Thoracic aorta (tissue), 2 donors: ENCODE measurements at regions not wholly inside any gene's neighbourhood (a gene's known extent, or its start where the extent isn't known, plus 50 kb on each side); places are given as distances from the start of the nearest gene placed in this dataset.

Experiments used
- ATAC-seq: fragments of 150-250 bp; one replicate; pipeline ENCODE4 v1.8.0; 2017; ENCODE audit warnings: low read depth; ENCODE audit not compliant: insufficient number of reproducible peaks, low FRiP score
- DNase-seq: peaks from one replicate; pipeline ENCODE4 v3.0.0-alpha.2; 2020; ENCODE audit warnings: low spot score
- H3K27ac ChIP-seq, 2 donors: fragments of 200-600 bp; sonication (generic); 1 replicate in 1 of 2; 2 replicates in 1 of 2; pipeline ENCODE4 v1.5.1; 2016; ENCODE audit warnings: mild to moderate bottlenecking in 2 of 2, moderate library complexity in 2 of 2
- H3K27me3 ChIP-seq: fragments of 200-600 bp; sonication (generic); replicated peaks from 2 replicates; pipeline ENCODE4 v1.6.0; 2016; ENCODE audit warnings: mild to moderate bottlenecking; ENCODE audit not compliant: insufficient read depth
- H3K36me3 ChIP-seq: fragments of 200-600 bp; sonication (generic); one replicate; pipeline ENCODE4 v1.5.1; 2016
- H3K4me1 ChIP-seq, 2 donors: fragments of 200-600 bp; sonication (generic); 1 replicate in 1 of 2; 2 replicates in 1 of 2; pipeline versions ENCODE4 v1.5.1 to v1.6.0; 2016; ENCODE audit warnings: low read depth in 2 of 2, mild to moderate bottlenecking in 1 of 2; ENCODE audit not compliant: control insufficient read depth in 1 of 2
- H3K4me3 ChIP-seq: fragments of 200-600 bp; sonication (generic); 2 replicates; pipeline ENCODE4 v1.5.1; 2016; ENCODE audit warnings: mild to moderate bottlenecking
- H3K9me3 ChIP-seq: fragments of 200-600 bp; sonication (generic); 2 replicates; pipeline ENCODE4 v1.5.1; 2016
- TF ChIP-seq, protein P1 (sequence below): fragments of 200-600 bp; sonication (generic); IDR thresholded peaks from one replicate; pipeline ENCODE4 v1.5.1; 2019; ENCODE audit warnings: antibody characterized with exemption

DNA sequence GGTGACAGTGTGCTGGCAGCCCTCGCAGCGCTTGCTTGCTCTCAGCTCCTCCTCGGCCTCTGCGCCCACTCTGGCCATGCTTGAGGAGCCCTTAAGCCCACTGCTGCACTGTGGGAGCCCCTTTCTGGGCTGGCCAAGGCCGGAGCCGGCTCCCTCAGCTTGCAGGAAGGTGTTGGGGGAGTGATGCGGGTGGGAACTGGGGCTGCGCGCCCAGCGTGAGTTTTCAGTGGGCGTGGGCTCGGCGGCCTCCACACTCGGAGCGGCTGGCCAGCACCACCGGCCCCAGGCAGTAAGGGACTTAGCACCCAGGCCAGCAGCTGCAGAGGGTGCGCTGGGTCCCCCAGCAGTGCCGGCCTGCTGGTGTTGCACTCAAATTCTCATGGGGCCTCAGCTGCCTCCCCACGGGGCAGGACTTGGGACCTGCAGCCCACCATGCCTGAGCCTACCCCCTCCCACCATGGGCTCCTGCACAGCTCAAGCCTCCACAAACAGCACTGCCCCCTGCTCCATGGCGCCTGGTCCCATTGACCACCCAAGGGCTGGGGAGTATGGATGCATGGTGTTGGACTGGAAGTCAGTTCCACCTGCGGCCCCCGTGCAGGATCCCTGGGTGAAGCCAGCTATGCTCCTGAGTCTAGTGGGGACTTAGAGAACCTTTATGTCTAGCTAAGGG lies 223.1 kb upstream of the PTPRD start:
- DNase-seq, result no peak
- ATAC-seq, result no peak

DNA sequence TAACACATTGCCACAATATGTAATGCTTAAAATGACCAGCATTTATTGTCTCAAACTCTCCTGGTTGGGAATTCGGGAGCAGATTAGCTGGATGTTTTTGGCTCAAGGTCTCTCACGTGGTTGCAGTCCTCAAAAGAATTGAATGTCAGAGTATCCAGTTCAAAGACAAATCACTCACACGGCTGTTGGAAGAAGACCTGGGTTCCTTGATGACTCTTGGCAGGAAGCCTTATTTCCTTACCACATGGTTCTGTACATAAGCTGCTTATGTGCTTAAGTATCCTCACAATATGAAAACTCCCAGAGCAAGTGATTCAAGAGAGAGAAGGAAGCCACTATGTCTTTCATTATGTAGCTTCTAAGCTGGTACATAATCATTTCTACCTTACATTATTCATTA lies 230.3 kb upstream of the PTPRD start:
- H3K27me3 ChIP-seq, result no peaks in the 10 kb centered on the region
- H3K4me3 ChIP-seq, result no peak overlapping the region
- DNase-seq (no peak), ATAC-seq (no peak)
- no peaks in the 10 kb centered on the region for H3K36me3 ChIP-seq
- no peak overlapping the region for H3K27ac ChIP-seq
- TF ChIP-seq, protein P1, sequence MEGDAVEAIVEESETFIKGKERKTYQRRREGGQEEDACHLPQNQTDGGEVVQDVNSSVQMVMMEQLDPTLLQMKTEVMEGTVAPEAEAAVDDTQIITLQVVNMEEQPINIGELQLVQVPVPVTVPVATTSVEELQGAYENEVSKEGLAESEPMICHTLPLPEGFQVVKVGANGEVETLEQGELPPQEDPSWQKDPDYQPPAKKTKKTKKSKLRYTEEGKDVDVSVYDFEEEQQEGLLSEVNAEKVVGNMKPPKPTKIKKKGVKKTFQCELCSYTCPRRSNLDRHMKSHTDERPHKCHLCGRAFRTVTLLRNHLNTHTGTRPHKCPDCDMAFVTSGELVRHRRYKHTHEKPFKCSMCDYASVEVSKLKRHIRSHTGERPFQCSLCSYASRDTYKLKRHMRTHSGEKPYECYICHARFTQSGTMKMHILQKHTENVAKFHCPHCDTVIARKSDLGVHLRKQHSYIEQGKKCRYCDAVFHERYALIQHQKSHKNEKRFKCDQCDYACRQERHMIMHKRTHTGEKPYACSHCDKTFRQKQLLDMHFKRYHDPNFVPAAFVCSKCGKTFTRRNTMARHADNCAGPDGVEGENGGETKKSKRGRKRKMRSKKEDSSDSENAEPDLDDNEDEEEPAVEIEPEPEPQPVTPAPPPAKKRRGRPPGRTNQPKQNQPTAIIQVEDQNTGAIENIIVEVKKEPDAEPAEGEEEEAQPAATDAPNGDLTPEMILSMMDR, result no peak
- H3K9me3 ChIP-seq, result no peaks in the 10 kb centered on the region
- no peaks in the 10 kb centered on the region for H3K4me1 ChIP-seq

More for the DNA sequence above, 223.1 kb upstream of the PTPRD start:
- Histone ChIP-seq H3K4me3 (no peak overlapping the region), H3K27me3 (no peaks in the 10 kb centered on the region), H3K36me3 (no peaks in the 10 kb centered on the region), H3K9me3 (no peaks in the 10 kb centered on the region), H3K27ac (no peak overlapping the region), H3K4me1 (no peaks in the 10 kb centered on the region)
- TF ChIP-seq, protein P1, result no peak

DNA sequence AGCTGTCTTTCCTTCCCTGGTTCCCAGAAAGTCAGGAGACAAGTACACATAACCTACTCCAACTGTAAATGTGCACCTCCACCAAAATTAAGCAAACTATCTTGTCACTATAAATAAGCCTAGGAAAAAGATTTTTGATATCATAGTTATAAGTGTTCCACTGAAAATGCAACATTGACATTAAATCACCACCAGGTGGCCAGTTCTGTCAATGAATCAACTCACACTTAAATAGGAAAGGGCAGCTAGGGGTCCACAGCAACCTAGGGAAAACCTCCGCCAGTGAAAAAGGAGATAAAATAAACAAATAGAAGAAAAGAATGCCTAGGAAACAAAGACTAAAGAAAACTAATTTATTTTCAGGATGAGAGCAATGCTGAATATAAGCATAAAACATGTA lies 243.0 kb upstream of the PTPRD start:
- Histone ChIP-seq H3K4me3 (no peak overlapping the region), H3K9me3 (no peaks in the 10 kb centered on the region), H3K27me3 (no peaks in the 10 kb centered on the region), H3K27ac (no peak overlapping the region), H3K36me3 (no peaks in the 10 kb centered on the region), H3K4me1 (no peaks in the 10 kb centered on the region)
- TF ChIP-seq, protein P1, result no peak
- ATAC-seq (no peak), DNase-seq (no peak)

DNA sequence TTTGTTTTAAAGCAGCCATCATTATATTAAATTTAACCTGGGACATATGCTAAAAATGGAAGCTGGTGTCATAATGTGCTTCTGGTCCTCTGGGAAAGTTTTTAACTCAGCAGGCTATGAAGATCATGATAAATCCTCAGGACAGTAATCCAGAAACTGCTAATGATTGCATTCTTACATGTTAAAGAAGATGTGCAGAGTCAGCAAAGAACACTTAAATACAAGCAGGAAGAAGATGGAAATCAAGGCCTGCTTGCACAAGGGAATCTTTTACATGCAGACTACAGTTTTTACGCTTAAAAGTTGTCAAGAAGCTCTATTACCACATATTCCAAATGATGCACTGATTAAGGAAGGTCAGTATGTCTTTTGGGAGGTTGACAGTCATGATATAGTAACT lies 246.0 kb upstream of the PTPRD start:
- Histone ChIP-seq H3K4me3 (no peak overlapping the region), H3K27me3 (no peaks in the 10 kb centered on the region), H3K36me3 (no peaks in the 10 kb centered on the region), H3K4me1 (peaks cover 2 to 6% of the 10 kb centered on the region in 2 donors), H3K27ac (no peak overlapping the region), H3K9me3 (no peaks in the 10 kb centered on the region)
- DNase-seq (no peak), ATAC-seq (no peak)
- TF ChIP-seq, protein P1, result no peak

DNA sequence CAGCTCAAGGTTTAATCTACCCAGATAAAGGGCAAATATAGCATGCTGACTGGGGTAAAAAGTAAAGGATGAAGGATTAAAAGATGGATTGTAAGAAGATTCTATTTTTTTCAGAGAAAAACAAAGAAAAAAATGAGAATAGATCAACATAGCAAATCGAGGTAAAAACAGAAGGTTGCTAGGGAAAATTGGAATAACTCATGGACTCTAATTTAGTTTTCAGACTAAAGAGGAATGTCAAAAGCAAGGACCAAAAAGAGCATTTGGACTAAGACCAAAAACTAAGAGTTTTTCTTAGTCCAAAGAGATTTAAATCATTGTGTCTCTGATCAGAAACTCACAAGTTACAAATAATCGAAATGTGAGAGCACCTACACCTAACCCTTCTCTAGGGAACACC lies 250.7 kb upstream of the PTPRD start:
- Histone ChIP-seq H3K4me1 (peaks cover 4 to 6% of the 10 kb centered on the region in 2 donors), H3K36me3 (no peaks in the 10 kb centered on the region), H3K9me3 (no peaks in the 10 kb centered on the region), H3K27me3 (no peaks in the 10 kb centered on the region), H3K27ac (no peak overlapping the region), H3K4me3 (no peak overlapping the region)
- TF ChIP-seq, protein P1, result no peak
- DNase-seq, result no peak
- no peak for ATAC-seq
